C4-2B (cell line): ENCODE measurements at regions not wholly inside any gene's neighbourhood (a gene's known extent, or its start where the extent isn't known, plus 50 kb on each side); places are given as distances from the start of the nearest gene placed in this dataset.

Source experiments
- CTCF ChIP-seq: fragments of 450-650 bp; conservative IDR thresholded peaks from 2 replicates; pipeline ENCODE4 v1.5.1; 2017; ENCODE audit warnings: mild to moderate bottlenecking
- ZFX ChIP-seq: fragments of 450-650 bp; IDR thresholded peaks from 2 replicates; pipeline ENCODE4 v1.6.1; 2017

GRCh38 chr16:5837007-5837670 is 739.5 kb upstream of the EEF2KMT start:
- TF ChIP-seq CTCF (no peak), ZFX (no peak)
